Liver (tissue), 8 donors: ENCODE measurements at regions not wholly inside any gene's neighbourhood (a gene's known extent, or its start where the extent isn't known, plus 50 kb on each side); places are given as distances from the start of the nearest gene placed in this dataset.

Source experiments
- DNase-seq: peaks from one replicate; pipeline ENCODE4 v3.0.0-alpha.2; 2017; ENCODE audit warnings: low spot score
- H3K27ac ChIP-seq, 2 donors: one replicate each; pipeline ENCODE4 v1.7.0; 2013; ENCODE audit warnings: inconsistent platforms in 2 of 2, low read length in 2 of 2, control low read depth in 1 of 2, low read depth in 1 of 2, mild to moderate bottlenecking in 1 of 2
- H3K27me3 ChIP-seq, 4 donors: one replicate each; pipeline versions ENCODE4 v1.6.1 to v1.7.0; 2013; ENCODE audit warnings: low read length in 3 of 4, inconsistent platforms in 1 of 4, mild to moderate bottlenecking in 1 of 4, moderate library complexity in 1 of 4; ENCODE audit not compliant: control insufficient read depth in 4 of 4, insufficient read depth in 4 of 4
- H3K36me3 ChIP-seq, 4 donors: one replicate each; pipeline versions ENCODE4 v1.6.1 to v1.7.0; 2013; ENCODE audit warnings: low read length in 3 of 4, mild to moderate bottlenecking in 3 of 4, low read depth in 1 of 4, moderate library complexity in 1 of 4; ENCODE audit not compliant: control insufficient read depth in 4 of 4, insufficient read depth in 3 of 4
- H3K4me1 ChIP-seq, 4 donors: one replicate each; pipeline versions ENCODE4 v1.6.1 to v1.7.0; 2013; ENCODE audit warnings: low read length in 3 of 4, mild to moderate bottlenecking in 3 of 4, moderate library complexity in 1 of 4; ENCODE audit not compliant: control insufficient read depth in 4 of 4, insufficient read depth in 4 of 4
- H3K4me3 ChIP-seq, 3 donors: one replicate each; pipeline versions ENCODE4 v1.6.1 to v1.7.0; 2013; ENCODE audit warnings: low read length in 3 of 3, control low read depth in 1 of 3, low read depth in 1 of 3, mild to moderate bottlenecking in 1 of 3
- H3K9ac ChIP-seq, 2 donors: one replicate each; pipeline ENCODE4 v1.7.0; 2013; ENCODE audit warnings: low read length in 2 of 2, mild to moderate bottlenecking in 2 of 2, moderate library complexity in 2 of 2, control low read depth in 1 of 2, low read depth in 1 of 2
- H3K9me3 ChIP-seq, 4 donors: one replicate each; pipeline versions ENCODE4 v1.6.1 to v1.7.0; 2013; ENCODE audit warnings: low read length in 3 of 4; ENCODE audit not compliant: control insufficient read depth in 4 of 4
- ATF3 ChIP-seq: IDR thresholded peaks from 2 replicates; pipeline ENCODE4 v1.6.1; 2016; ENCODE audit warnings: antibody characterized with exemption
- CTCF ChIP-seq: fragments of 150-350 bp; IDR thresholded peaks from 2 replicates; pipeline ENCODE4 v1.5.1; 2017; ENCODE audit warnings: improper control_type of control experiment, low read depth, low read length; ENCODE audit not compliant: missing input control
- EGR1 ChIP-seq, 2 donors: IDR thresholded peaks; 2 replicates each; pipeline ENCODE4 v1.6.1; 2016 to 2018; ENCODE audit warnings: antibody characterized with exemption in 2 of 2, low read depth in 2 of 2
- FOXA1 ChIP-seq: IDR thresholded peaks from 2 replicates; pipeline ENCODE4 v1.6.1; 2016; ENCODE audit warnings: antibody characterized with exemption
- FOXA2 ChIP-seq: IDR thresholded peaks from 2 replicates; pipeline ENCODE4 v1.6.1; 2016; ENCODE audit warnings: antibody characterized with exemption
- GABPA ChIP-seq, 2 donors: IDR thresholded peaks in 1 of 2; conservative IDR thresholded peaks in 1 of 2; 2 replicates each; pipeline ENCODE4 v1.6.1; 2016; ENCODE audit warnings: antibody characterized with exemption in 2 of 2, mild to moderate bottlenecking in 1 of 2, moderate library complexity in 1 of 2
- HNF4A ChIP-seq, 2 donors: conservative IDR thresholded peaks; 2 replicates each; pipeline ENCODE4 v1.6.1; 2016; ENCODE audit warnings: antibody characterized with exemption in 2 of 2, mild to moderate bottlenecking in 2 of 2
- HNF4G ChIP-seq: IDR thresholded peaks from 2 replicates; pipeline ENCODE4 v1.6.1; 2016; ENCODE audit warnings: antibody characterized with exemption
- JUND ChIP-seq, 2 donors: IDR thresholded peaks; 2 replicates each; pipeline ENCODE4 v1.6.1; 2016; ENCODE audit warnings: antibody characterized with exemption in 2 of 2
- MAX ChIP-seq: IDR thresholded peaks from 2 replicates; pipeline ENCODE4 v1.6.1; 2016; ENCODE audit warnings: antibody characterized with exemption
- NR2F2 ChIP-seq: IDR thresholded peaks from 2 replicates; pipeline ENCODE4 v1.6.1; 2016; ENCODE audit warnings: antibody characterized with exemption
- RAD21 ChIP-seq, 2 donors: IDR thresholded peaks; 2 replicates each; pipeline ENCODE4 v1.6.1; 2016; ENCODE audit warnings: antibody characterized with exemption in 2 of 2, mild to moderate bottlenecking in 2 of 2
- REST ChIP-seq: IDR thresholded peaks from 2 replicates; pipeline ENCODE4 v1.6.1; 2016; ENCODE audit warnings: antibody characterized with exemption, mild to moderate bottlenecking
- RXRA ChIP-seq, 2 donors: IDR thresholded peaks; 2 replicates each; pipeline ENCODE4 v1.6.1; 2017 to 2018; ENCODE audit warnings: antibody characterized with exemption in 2 of 2, mild to moderate bottlenecking in 1 of 2
- SP1 ChIP-seq: IDR thresholded peaks from 2 replicates; pipeline ENCODE4 v1.6.1; 2018; ENCODE audit warnings: antibody characterized with exemption, mild to moderate bottlenecking
- TAF1 ChIP-seq: conservative IDR thresholded peaks from 2 replicates; pipeline ENCODE4 v1.6.1; 2016; ENCODE audit warnings: antibody characterized with exemption, mild to moderate bottlenecking
- YY1 ChIP-seq: IDR thresholded peaks from 2 replicates; pipeline ENCODE4 v1.6.1; 2016; ENCODE audit warnings: antibody characterized with exemption, mild to moderate bottlenecking
- ZBTB33 ChIP-seq: IDR thresholded peaks from 2 replicates; pipeline ENCODE4 v1.6.1; 2016; ENCODE audit warnings: antibody characterized with exemption
- WGBS: extraction: QIAGEN DNeasy Blood & Tissue Kit; methylation state at CpG from one replicate; pipeline ENCODE4 v1.1.7; 2013; 5-methylcytosine and 5-hydroxymethylcytosine counted together
- donor health status: healthy.
- donor health status: healthy.
- donor health status: healthy.
- donor health status: healthy.
- donor health status: healthy.

- no peak for TF ChIP-seq ZBTB33
- no peak for TF ChIP-seq SP1
- no peak for TF ChIP-seq ATF3
These were observed 409.3 kb downstream of the FAM47B start (continued) for GRCh38 chrX:35351795-35352483.

- Histone ChIP-seq H3K9ac (no peak overlapping the region), H3K4me3 (no peak overlapping the region), H3K9me3 (peaks cover 0 to 5% (median 1%) of the 10 kb centered on the region in 4 donors), H3K27ac (no peak overlapping the region), H3K36me3 (no peaks in the 10 kb centered on the region), H3K4me1 (no peaks in the 10 kb centered on the region), H3K27me3 (no peaks in the 10 kb centered on the region)
- WGBS, result 63% methylated on average over 3 of the region's 3 CpGs
- no peak for DNase-seq
- TF ChIP-seq YY1 (no peak), TAF1 (no peak)
These were observed 415.1 kb downstream of the FAM47B start for GRCh38 chrX:35357656-35358055.

GRCh38 chrX:35362866-35363265, 420.3 kb downstream of the FAM47B start:
- H3K27ac ChIP-seq, result no peak overlapping the region
- 87% methylated on average over 4 of the region's 4 CpGs for WGBS

More at GRCh38 chrX:35362866-35363265, 420.3 kb downstream of the FAM47B start:
- no peak overlapping the region for H3K4me3 ChIP-seq
- no peak overlapping the region for H3K9ac ChIP-seq
- no peaks in the 10 kb centered on the region for H3K9me3 ChIP-seq
- TF ChIP-seq EGR1 (IDR thresholded peaks at IDR 0.05; ENCODE audit: low read depth in 2 of 2), result no peak
- no peak for TF ChIP-seq RXRA (IDR thresholded peaks at IDR 0.05)
- TF ChIP-seq ZBTB33, result no peak
- TF ChIP-seq NR2F2, result no peak
- no peak for TF ChIP-seq ATF3
- no peak for TF ChIP-seq REST
- no peak for TF ChIP-seq FOXA1
- TF ChIP-seq HNF4G, result no peak
- TF ChIP-seq SP1, result no peak
- no peak for TF ChIP-seq FOXA2
- TF ChIP-seq MAX, result no peak
- no peak for TF ChIP-seq HNF4A (conservative IDR thresholded peaks at IDR 0.05)
- no peak for TF ChIP-seq TAF1
- no peak for TF ChIP-seq GABPA (IDR thresholded peaks at IDR 0.05 in 1 of 2, conservative IDR thresholded peaks at IDR 0.05 in 1 of 2)
- TF ChIP-seq CTCF, result no peak
- no peak for TF ChIP-seq RAD21 (IDR thresholded peaks at IDR 0.05)
- no peak for TF ChIP-seq YY1
- TF ChIP-seq JUND (IDR thresholded peaks at IDR 0.05), result no peak
- DNase-seq, result no peak
- H3K27me3 ChIP-seq, result no peaks in the 10 kb centered on the region
- H3K4me1 ChIP-seq, result no peaks in the 10 kb centered on the region
- no peaks in the 10 kb centered on the region for H3K36me3 ChIP-seq
